CD4-positive, alpha-beta T cell treated with Interleukin-21 for 1 hour (primary cell): ENCODE measurements at regions not wholly inside any gene's neighbourhood (a gene's known extent, or its start where the extent isn't known, plus 50 kb on each side); places are given as distances from the start of the nearest gene placed in this dataset.
"Not testable (repeated sequence)": the region's sequence is repeated elsewhere in the genome, so short reads cannot be mapped to it uniquely, and the experiment has no call there.

Experiments used
- DNase-seq: peaks from one replicate; pipeline ENCODE4 v3.0.0-alpha.2; 2020

DNA sequence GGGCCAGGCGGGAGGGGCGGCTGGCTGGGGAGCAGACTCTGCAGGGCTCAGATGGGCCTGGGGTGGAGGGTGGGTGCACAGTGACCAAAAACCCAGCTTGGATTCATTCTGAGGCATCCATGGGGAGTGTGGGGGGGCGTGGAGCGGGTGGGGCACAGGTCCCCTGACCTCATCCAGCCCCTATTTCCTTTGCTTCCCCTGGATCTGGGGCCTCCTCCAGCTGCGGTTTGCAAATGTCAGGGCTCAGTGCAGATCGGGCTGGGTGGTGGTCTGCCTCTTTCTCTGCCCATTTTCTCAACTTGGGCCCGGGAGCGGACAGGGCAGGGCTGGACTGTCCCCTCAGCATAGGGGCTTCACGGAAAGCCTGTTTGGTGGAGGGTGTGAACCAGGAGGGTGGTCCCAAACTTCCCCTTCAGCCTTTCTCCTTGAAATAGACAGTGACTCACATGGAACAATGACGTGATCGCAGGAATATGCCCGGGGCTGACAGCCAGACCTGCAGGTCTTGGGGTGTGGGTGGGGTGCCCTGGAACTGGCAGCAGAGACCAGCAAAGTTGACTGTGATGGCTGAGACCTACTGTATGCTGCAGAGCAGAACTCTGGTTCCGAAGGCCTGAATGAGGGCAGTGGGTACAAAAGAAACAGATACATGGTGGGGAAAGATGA lies 72.9 kb upstream of the PODXL start:
- DNase-seq: no peak

GRCh38 chr7:131628634-131629033 lies 72.2 kb upstream of the PODXL start:
- DNase-seq: no peak

DNA sequence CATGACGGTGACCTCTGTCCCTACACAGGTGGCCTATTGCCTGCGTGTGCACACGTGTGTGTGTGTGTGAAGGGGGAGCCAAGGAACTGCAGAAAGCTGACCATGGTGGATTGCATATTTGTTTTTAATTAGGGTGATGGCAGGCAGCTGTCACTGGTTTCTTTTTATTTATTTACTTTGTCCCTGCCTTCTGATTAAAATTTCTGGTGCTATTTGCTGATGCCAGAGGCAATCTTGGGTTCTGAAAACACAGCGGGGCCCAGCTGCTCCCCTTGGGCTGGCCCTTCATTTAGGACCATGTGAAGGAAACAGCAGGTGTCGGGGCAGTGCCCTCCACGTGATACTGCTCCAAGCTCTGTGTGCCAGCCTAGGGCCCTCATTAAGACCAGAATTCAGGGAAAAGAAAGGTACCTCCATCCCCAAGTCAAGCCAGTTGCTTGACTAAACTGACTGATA lies 71.3 kb upstream of the PODXL start:
- no peak for DNase-seq

GRCh38 chr7:131626643-131627042 lies 70.2 kb upstream of the PODXL start:
- DNase-seq: no peak

DNA sequence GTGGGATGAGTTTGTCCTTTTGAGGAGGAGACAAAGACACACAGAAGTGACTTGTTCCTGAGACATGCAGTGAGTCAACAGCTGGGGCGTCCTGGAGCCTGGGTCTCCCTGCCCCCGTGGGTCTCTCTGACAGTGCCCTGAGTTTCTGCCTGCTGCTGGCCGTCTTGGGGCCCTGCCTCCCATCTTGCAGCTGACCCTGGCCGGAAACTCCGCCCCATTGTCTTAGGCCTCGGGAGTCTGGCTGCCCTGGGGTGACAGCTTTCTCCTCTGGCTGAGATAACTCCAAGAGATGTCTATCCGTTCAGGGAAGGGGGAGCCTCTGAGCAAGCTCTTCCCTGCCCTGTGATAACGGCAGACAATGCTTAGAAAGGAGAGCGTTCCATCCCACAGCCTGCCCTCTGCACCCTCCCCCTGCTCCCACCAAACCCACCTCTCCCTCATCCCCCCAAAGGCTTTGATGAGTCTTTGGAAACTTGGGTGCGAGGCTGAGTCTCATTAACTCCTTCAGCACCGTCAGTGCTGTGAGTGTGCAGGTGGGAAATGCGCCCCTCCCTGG lies 69.5 kb upstream of the PODXL start:
- DNase-seq: no peak

GRCh38 chr7:131625345-131625744 lies 68.9 kb upstream of the PODXL start:
- DNase-seq: not testable (repeated sequence)

GRCh38 chr7:131624536-131624935 lies 68.1 kb upstream of the PODXL start:
- DNase-seq: no peak

DNA sequence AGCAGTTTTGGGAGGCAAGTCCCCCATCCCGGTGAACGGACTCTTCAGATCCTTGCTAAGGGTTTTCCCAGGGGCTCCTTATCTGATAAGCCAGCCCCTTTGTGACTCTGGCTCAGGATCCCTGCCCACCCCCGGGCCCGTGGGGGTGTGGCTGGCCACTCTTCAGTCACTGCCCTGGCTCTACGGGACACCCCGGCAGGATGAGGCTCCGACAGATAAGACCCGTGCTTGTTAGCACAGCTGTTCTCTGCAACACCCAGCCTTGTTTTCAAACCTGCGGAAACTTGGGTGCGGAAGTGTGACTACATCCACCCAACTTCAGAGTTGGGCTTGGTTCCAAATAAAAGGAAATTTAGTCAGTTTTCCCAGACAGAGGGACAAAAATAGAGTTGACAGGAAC lies 66.7 kb upstream of the PODXL start:
- no peak for DNase-seq

GRCh38 chr7:131621652-131622051 lies 65.2 kb upstream of the PODXL start:
- no peak for DNase-seq

GRCh38 chr7:131620673-131621609 lies 64.5 kb upstream of the PODXL start:
- no peak for DNase-seq

- DNase-seq: no peak
These were observed 63.2 kb upstream of the PODXL start for GRCh38 chr7:131619336-131620305.

- no peak for DNase-seq
These were observed 62.0 kb upstream of the PODXL start for GRCh38 chr7:131618391-131618790.

DNA sequence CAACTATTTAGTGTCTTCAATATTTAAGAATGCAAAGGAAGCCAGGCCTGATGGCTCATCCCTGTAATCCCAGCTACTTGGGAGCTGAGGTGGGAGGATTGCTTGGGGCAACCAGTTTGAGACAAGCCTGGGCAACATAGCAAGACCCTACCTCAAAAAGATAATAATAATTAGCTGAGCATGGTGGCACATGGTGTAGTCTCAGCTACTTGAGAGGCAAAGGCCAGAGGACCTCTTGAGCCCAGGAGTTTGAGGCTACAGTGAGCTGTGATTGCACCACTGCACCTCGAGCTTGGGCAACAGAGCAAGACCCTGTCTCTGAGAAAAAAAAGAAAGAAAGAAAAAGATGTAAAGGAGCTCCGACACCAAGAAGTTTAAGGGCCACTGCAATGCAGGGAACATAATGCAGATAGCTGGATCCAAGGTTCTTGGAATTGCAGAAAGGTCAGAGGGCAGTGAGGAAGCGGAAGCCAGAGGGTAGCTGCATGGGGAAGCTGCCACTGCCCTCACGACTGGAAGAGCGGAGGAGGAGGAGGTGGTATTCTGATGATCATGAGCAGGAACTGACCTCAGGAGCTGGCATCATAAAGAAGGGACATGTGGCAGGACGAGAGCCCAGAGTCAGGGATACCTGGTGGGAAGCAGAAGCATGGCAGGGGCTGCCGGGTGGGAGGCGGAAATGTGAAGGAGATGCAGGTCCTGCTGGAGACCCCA lies 60.2 kb upstream of the PODXL start:
- no peak for DNase-seq

GRCh38 chr7:131613909-131614308 lies 57.5 kb upstream of the PODXL start:
- DNase-seq: no peak

- DNase-seq: no peak
These were observed 53.6 kb upstream of the PODXL start for GRCh38 chr7:131610007-131610406.

- DNase-seq: no peak
These were observed 51.7 kb upstream of the PODXL start for GRCh38 chr7:131608116-131608500.

- no peak for DNase-seq
These were observed 51.1 kb upstream of the PODXL start for GRCh38 chr7:131607291-131608115.

GRCh38 chr7:131606346-131607290 lies 50.2 kb upstream of the PODXL start:
- no peak for DNase-seq
